ENCODE measurements at regions not wholly inside any gene's neighbourhood (a gene's known extent, or its start where the extent isn't known, plus 50 kb on each side); places are given as distances from the start of the nearest gene placed in this dataset.
A peak's percentile ranks its signal among the peaks of the same experiment; 100 is the strongest.

DNA sequence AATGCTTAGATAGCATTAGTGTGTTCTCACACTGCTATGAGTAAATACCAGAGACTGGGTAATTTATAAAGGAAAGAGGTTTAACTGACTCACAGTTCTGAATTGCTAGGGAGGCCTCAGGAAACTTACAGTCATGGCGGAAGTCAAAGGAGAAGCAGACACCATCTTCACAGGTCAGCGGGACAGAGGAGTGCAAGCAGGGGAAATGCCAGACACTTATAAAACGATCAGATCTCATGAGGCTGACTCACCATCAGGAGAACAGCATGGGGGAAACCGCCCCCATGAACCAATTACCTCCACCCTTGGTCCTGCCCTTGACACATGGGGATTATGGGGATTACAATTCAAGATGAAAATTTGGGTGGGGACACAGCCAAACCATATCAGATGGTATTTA is 381.5 kb upstream of the DPPA4 start:
- no peak for DNase-seq (ENCODE audit: low read depth)
- H3K4me3 ChIP-seq (ENCODE audit: low read depth, low read length) = no peak overlapping the region
- TF ChIP-seq, protein P1, sequence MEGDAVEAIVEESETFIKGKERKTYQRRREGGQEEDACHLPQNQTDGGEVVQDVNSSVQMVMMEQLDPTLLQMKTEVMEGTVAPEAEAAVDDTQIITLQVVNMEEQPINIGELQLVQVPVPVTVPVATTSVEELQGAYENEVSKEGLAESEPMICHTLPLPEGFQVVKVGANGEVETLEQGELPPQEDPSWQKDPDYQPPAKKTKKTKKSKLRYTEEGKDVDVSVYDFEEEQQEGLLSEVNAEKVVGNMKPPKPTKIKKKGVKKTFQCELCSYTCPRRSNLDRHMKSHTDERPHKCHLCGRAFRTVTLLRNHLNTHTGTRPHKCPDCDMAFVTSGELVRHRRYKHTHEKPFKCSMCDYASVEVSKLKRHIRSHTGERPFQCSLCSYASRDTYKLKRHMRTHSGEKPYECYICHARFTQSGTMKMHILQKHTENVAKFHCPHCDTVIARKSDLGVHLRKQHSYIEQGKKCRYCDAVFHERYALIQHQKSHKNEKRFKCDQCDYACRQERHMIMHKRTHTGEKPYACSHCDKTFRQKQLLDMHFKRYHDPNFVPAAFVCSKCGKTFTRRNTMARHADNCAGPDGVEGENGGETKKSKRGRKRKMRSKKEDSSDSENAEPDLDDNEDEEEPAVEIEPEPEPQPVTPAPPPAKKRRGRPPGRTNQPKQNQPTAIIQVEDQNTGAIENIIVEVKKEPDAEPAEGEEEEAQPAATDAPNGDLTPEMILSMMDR (IDR thresholded peaks at IDR 0.05; ENCODE audit: low read depth, low read length, missing control alignments) = no peak

DNA sequence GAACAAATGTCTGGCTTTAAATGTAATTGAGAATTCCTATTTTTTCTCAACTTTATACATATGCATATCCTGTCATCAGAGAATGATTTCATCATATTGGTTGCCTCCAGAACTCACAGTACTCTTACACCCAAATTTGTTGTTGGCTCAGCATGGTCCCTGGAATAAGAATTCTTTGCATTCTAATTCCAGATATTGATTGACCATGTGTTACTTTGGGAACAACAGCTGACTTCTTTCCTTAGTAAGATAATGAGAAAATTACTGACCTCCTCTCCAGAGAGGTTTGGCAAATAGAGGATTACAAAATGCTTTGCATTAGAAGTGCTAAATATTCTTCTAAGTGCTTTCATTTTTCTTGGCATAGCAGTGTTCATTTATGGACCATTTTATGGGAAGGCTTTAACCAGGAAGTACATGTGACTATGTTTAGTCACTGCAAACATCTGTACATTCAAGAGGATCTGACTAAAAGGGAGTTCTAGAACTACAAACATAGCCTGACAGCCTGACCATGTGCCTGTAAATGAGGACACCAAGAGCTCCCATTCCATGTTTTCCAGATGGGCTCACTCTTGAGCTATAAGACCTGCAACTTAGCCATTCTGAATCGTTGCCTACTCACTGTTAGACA is 391.6 kb upstream of the DPPA4 start:
- DNase-seq (ENCODE audit: low read depth) = no peak
- no peak overlapping the region for H3K4me3 ChIP-seq (ENCODE audit: low read depth, low read length)
- TF ChIP-seq, protein P1 (IDR thresholded peaks at IDR 0.05; ENCODE audit: low read depth, low read length, missing control alignments) = no peak

DNA sequence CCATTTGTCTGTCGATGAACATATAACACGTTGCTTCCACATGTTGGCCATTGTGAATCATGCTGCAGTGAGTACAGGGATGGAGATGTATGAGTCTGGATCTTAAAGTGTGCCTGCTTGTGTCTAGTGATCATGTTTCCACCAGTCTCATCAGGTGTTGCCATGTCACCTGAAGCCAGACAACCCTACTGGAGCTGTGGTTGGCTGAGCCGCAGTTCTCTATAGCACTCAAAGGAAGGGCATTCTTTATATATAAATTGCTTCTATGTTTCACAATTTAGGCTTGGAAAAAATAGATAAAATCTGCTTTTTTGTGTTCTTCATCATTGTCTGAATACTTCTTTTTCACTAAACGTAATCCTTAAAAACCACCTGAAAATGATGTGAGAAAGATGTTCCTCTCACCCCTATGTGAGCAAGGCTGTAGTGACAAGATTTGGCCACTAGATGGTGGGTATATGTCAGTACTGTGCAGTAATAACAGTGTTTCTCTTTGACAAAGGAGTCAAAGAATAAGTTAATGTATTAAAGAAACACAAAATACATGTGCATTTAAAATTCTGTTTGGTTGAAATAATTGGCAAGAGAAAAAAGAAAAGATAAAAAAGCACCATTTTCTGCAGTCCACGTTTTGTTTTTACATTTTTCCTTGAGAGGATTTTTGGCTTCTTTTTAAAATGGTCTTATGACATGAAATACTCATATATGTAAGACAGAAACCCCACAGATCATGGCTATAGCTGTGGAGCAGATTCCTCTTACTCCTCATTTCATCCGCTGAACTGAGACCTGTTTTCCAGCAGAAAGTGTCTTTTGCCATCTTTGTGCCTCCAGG is 394.5 kb upstream of the DPPA4 start:
- TF ChIP-seq, protein P1 (IDR thresholded peaks at IDR 0.05; ENCODE audit: low read depth, low read length, missing control alignments) = peak; percentile 73
- DNase-seq (ENCODE audit: low read depth) = no peak
- H3K4me3 ChIP-seq (ENCODE audit: low read depth, low read length) = no peak overlapping the region

DNA sequence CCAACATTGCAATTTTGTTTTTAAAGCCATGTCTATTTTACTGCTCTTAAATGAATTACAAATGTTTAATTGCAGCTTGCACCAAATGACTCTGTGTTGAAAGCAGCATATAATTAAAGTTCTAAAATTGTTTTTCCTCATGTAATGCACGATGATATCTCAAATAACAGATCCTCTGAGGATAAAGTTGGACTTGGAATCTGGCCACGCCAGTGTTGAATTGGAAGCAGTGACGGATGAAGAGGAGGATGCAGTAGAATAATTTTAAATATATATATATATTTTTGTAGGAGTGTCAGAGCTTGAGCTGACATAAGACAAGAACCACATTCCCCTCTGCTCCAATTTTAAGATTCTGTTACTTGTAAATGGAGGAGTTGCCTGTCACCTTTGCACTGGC is 406.6 kb upstream of the DPPA4 start:
- DNase-seq (ENCODE audit: low read depth) = no peak
- H3K4me3 ChIP-seq (ENCODE audit: low read depth, low read length) = no peak overlapping the region
- TF ChIP-seq, protein P1 (IDR thresholded peaks at IDR 0.05; ENCODE audit: low read depth, low read length, missing control alignments) = no peak

DNA sequence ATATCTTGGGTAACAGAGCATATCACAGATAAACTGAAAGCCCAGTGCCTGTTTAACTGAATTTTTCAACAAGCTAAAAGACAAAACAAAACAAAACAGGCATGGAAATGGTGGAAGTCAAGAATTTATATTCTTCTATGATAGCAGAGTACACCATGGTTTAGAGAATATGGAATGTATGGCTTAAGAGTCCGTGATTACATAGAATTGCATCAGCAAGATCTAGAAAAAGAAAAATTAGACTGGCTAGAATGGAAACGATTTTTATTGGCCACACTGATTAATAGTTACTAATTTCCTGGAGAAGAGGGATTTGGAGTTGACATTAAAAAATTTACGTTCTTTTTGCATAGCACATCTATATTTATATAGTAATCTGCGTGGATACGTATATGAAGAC is 435.2 kb upstream of the DPPA4 start:
- TF ChIP-seq, protein P1 (IDR thresholded peaks at IDR 0.05; ENCODE audit: low read depth, low read length, missing control alignments) = no peak
- DNase-seq (ENCODE audit: low read depth) = no peak
- H3K4me3 ChIP-seq (ENCODE audit: low read depth, low read length) = no peak overlapping the region

DNA sequence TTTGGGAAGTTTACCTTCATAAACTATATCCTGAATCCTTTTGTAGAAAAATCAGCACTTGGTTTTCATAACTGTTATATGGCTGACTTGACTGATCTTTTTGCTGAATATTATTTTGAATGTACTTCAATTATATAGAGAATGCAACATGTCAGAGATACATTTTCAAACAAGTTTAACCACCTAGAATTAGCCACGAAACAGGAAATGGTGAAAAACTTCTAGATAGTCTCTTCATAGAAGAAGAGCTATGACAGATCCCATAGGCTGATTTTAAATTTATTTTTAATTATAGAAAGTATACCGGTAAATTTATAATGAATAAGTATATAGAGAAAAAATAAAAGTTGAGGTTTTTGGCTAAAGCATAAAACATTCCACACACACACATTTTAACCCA is 436.8 kb upstream of the DPPA4 start:
- DNase-seq (ENCODE audit: low read depth) = no peak
- H3K4me3 ChIP-seq (ENCODE audit: low read depth, low read length) = no peak overlapping the region
- TF ChIP-seq, protein P1 (IDR thresholded peaks at IDR 0.05; ENCODE audit: low read depth, low read length, missing control alignments) = no peak

Measured in GM12864 (cell line).